ENCODE measurements at regions not wholly inside any gene's neighbourhood (a gene's known extent, or its start where the extent isn't known, plus 50 kb on each side); places are given as distances from the start of the nearest gene placed in this dataset.

GRCh38 chr2:121136323-121136722 lies 148.7 kb downstream of the TFCP2L1 start:
- no TSS peak for BruUV-seq (replicated peaks)
- FAIRE-seq (no peak), DNase-seq (ENCODE audit: low read depth, low spot score) (no peak)
- CTCF ChIA-PET = interaction anchor here (0.7 kb wide), 1 partner anchor 41 kb away, joined by 3 read pairs; no protein-coding TSS in a partner anchor
- Histone ChIP-seq H3K4me3 (replicated peaks in 1 of 3; ENCODE audit: insufficient read depth in 1 of 3, low read depth in 1 of 3, low read length in 3 of 3) (no peak overlapping the region), H3K9me3 (replicated peaks; ENCODE audit: control insufficient read depth, insufficient read depth, low read length) (no peaks in the 10 kb centered on the region), H3K27me3 (ENCODE audit: control insufficient read depth in 2 of 2, insufficient read depth in 2 of 2, low read length in 2 of 2) (no peaks in the 10 kb centered on the region), H2AFZ (ENCODE audit: low read depth, low read length) (no peak overlapping the region), H3K79me2 (ENCODE audit: control insufficient read depth, insufficient read depth, low read length) (no peaks in the 10 kb centered on the region), H3K9me1 (replicated peaks; ENCODE audit: control insufficient read depth, extremely low read depth, insufficient read depth, low read length) (no peaks in the 10 kb centered on the region), H3K4me2 (ENCODE audit: insufficient read depth, low read length) (no peak overlapping the region), H3K36me3 (ENCODE audit: control insufficient read depth in 2 of 2, extremely low read depth in 1 of 2, insufficient read depth in 2 of 2, low read length in 2 of 2) (no peaks in the 10 kb centered on the region), H3K4me1 (ENCODE audit: control insufficient read depth, extremely low read depth, insufficient read depth, low read length) (no peaks in the 10 kb centered on the region), H3K9ac (replicated peaks; ENCODE audit: extremely low read depth, insufficient read depth, low read length) (no peak overlapping the region), H3K27ac (ENCODE audit: insufficient read depth, low read depth, low read length) (no peak overlapping the region), H4K20me1 (replicated peaks; ENCODE audit: control insufficient read depth, extremely low read depth, insufficient read depth, low read length) (no peaks in the 10 kb centered on the region)
- TF ChIP-seq CTCF (IDR thresholded peaks at IDR 0.05; ENCODE audit: extremely low read depth in 1 of 2, insufficient read depth in 1 of 2, low read depth in 1 of 2, low read length in 2 of 2) (no peak), FOS (IDR thresholded peaks at IDR 0.05; ENCODE audit: borderline replicate concordance, insufficient read depth, low read length) (no peak), MAX (IDR thresholded peaks at IDR 0.05; ENCODE audit: insufficient read depth, insufficient read length) (no peak), EZH2 (IDR thresholded peaks at IDR 0.05; ENCODE audit: borderline replicate concordance, low read depth, low read length, severe bottlenecking) (no peak), JUN (IDR thresholded peaks at IDR 0.05; ENCODE audit: borderline replicate concordance, insufficient read depth, insufficient read length, low read depth) (no peak), MYC (IDR thresholded peaks at IDR 0.05; ENCODE audit: low read depth, low read length) (no peak), GATA2 (IDR thresholded peaks at IDR 0.05; ENCODE audit: insufficient read depth, insufficient read length, low read depth, low read length) (no peak), POLR2A (IDR thresholded peaks at IDR 0.05; ENCODE audit: low read depth, low read length) (no peak), POLR2AphosphoS5 (IDR thresholded peaks at IDR 0.05; ENCODE audit: insufficient read depth, low read depth, low read length) (no peak)
- intact Hi-C loops (cut with micrococcal nuclease) = no loop called here
- dilution Hi-C loops (cut with MboI; ENCODE audit: extremely low pct_ligation_motif_present, low sequenced_read_pairs) = no loop called here
- POLR2A ChIA-PET = no interaction called here
